Stimulated activated CD4-positive, alpha-beta T cell treated with anti-CD3 and anti-CD28 coated beads, Interleukin-4, amount 100 ng/mL, for 24 hours (primary cell): ENCODE measurements at regions not wholly inside any gene's neighbourhood (a gene's known extent, or its start where the extent isn't known, plus 50 kb on each side); places are given as distances from the start of the nearest gene placed in this dataset.
A peak's percentile ranks its signal among the peaks of the same experiment; 100 is the strongest.

Experiments used
- DNase-seq: peaks from one replicate; pipeline ENCODE4 v3.0.0-alpha.2; 2020

DNA sequence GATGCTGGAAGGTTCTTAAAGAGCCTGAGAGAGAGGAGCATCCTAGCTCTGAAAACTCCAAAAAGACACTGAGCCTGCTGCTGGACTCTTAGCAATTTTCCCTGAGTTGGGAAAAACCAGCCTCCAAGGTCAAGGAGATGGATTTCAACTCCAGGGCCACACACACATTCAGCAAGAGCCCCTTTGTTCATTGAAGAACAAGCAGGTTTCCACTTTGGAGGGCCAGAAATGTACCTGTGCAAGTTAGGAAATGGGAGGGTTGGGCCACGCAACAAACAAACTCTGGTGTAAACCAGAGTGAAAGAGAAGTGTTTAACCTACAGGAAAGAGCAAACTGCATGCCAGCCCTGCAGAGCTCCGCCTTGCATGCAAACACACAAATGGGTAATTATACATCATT is 264.8 kb upstream of the RPL38 start:
- no peak for DNase-seq

DNA sequence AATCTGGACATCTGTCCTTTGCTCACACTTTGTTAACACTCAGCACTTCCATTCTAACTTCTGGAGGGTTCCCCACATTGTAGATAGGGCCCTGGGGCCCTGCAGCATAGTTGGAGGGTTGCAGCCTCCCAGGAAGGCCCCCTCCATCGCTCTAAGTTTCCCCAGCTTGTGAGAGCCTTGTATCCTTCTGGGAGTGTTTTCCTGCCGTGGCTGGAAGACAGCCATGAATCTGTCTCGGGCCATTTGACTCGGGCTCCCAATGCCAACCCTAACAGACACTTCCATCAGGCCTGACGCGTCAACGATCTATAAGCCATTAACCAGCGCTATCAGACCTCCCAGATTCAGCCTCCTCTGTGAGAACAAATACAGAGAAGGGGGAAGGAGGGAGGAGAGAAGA is 263.7 kb upstream of the RPL38 start:
- no peak for DNase-seq

DNA sequence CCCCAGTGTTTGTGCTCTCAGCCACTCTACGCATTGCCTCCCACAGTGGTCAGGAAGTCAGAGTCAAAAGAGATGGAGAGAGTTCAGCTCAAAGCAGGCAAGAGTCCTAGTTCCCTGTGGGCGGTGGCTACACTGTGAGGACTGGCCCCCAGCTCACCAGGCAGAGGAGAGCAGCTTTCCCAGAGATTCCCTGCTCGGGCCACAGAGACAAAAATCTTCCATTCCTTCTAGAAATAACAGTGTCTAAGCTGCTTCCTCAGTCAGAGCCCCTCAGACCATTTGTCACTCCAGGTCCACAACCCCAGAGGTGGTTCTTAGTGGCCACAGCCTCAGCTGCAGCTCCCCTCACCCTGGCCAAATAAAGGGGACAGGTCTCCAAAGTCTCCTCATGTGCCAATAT is 263.0 kb upstream of the RPL38 start:
- no peak for DNase-seq

DNA sequence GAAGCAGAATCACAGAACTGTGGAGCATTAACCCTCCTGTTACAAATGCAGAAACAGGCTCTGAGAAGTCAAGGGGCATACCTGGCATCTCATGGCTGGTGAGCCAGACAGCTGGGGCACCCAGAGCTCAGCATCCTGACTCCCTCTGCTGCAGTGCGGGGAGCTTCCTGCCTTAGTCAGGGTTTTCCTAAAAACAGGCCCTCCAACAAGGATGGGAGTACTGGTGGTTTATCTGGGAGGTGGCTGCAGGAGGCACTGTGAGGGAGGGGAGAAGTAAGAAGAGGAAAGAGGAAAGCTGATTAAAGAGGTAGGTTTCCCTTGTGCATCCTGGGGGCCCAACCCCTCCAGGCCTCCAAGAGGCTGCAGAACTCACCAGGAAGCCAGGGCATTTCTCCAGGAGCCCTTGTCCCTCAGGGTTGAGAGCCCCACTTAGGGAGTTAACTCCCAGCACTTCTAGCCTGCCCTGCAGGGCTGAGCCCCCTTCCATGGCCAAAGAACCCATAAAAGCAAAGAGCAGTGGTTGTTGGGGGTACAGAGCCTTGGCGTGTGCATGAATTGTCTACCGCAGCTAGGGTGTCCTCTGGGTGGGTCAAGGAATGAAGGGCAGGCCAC is 261.5 kb upstream of the RPL38 start:
- DNase-seq = no peak

DNA sequence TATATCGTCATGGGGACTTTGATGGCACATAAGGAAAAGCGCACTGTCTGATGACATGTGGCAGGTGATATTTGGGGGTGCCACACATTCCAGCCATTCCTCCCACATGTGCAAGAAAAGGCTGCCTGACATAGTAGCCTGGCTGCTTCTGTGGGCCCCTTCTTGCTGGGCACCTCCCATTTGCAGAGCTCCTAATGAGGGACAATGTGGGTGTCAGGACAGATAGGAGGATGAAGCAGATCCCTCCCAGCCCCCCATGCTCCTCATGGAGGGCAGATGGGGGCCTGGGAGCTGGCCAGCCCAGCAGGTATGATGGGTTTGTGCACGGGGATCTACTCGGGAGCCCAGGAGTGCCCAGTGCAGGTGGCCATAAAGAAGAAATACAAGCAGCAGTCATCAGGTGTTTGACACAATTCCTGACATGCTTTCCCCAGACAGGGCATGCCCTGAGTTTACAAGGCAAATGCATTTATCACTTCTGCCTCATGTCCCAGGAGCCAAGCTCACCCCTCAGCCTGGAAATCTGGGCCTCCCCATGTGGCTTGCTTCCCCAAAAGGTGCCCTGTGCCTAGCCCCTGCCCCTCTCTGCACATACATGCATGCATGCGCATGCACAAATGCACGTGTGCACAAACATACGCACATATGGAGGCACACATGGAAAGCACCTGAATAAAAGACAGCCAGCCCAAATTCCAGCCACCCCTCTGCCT is 260.6 kb upstream of the RPL38 start:
- DNase-seq = no peak

DNA sequence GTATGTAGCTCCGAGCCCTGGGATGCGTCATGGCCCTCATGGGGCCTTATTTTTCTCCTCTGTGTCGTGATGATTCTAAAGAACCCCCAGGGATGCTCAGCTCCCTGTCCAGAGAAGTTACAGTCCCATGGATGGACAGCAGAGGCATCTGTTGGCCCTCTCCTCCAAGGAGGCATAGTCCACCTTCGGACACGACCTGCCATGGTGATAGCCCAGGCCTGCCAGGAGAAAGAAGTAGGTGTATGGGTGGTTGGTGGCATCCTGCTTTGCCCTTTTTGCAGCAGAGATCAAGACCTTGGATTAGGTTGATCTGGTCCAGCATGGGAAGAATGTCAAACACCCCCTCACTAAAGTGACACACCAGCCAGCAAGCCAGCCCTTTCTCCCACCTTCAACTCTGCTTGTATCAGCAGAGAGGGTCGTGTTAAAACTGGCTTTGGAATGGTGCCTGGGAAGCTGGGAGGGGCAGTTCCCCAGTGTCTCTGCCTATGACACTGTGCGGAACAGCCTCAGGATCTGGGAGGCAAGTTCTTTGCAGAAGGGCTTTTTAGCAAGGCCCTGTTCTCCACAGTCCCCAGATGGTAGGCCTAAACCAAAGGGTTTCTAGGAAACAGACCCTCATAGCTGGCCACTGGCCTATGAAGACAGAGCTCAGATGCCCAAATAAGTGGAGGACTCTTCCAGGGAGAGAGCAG is 259.9 kb upstream of the RPL38 start:
- no peak for DNase-seq

DNA sequence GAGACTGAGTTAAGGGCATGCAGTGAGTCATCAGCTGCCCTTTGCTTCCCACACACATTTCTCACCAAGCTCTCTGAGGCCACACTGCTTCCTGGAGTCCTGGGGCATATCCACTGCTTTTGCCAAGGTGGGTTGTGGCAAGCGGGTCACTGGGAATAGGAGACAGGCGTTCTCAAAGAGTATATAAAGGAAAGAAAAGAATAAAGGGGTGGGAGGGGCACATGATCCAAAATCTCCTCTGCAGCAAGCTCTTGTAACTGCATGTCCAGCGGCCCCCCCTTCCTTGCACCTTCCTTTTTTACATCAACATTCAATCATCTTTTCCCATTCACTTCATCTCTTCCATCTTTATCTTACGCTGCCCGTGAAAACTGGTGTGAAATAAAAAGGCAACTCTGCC is 259.1 kb upstream of the RPL38 start:
- no peak for DNase-seq

DNA sequence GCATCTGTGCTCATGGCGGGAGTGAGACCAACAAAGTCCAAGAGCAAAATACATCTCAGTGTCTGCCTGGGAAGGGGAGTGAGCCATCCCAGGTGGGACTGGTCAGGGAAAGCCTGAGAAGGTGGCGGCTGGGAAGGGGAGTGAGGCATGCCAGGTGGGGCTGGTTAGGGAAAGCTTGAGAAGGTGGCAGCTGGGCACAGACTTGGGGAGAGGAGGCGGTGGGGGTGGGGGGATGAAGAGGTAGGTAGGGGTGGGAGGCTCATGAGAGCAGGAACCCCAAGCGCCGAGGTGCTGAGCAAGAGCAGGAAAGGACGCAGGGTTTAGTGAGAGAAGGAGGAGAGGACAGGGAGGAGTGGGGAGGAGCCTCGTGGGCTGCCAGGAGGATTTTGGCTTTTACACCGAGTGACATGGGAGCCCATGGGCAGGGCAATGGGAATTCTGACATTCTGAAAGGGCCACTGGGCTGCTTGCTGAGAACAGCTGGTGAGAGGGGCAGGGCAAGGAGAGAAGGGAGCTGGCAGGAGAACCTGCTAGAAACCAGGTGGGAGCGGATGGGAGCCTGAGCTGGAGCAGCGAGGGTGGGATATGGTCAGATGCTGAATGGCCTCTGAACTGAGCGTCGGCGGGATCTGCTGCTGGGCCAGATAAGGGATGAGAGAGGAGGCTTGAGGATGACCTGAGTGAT is 256.1 kb upstream of the RPL38 start:
- no peak for DNase-seq

DNA sequence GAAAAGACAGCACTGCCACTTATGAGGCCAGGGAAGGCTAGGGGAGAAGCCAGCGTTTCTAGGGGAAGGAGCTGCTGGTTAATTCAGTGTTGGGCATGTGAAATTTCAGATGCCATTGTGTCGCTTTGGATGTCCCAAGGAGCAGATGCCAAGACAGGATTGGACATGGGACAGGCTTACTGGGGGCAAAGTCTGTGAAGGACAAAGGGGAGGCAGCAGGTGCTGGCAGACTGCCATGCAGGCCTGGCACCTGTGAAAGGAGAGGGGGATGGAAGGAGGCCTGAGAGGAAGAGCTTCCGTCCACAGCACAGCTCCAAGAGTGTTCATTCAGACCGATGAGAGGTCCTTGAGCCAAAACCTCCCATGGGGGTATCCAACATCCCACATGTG is 255.5 kb upstream of the RPL38 start:
- DNase-seq = no peak

DNA sequence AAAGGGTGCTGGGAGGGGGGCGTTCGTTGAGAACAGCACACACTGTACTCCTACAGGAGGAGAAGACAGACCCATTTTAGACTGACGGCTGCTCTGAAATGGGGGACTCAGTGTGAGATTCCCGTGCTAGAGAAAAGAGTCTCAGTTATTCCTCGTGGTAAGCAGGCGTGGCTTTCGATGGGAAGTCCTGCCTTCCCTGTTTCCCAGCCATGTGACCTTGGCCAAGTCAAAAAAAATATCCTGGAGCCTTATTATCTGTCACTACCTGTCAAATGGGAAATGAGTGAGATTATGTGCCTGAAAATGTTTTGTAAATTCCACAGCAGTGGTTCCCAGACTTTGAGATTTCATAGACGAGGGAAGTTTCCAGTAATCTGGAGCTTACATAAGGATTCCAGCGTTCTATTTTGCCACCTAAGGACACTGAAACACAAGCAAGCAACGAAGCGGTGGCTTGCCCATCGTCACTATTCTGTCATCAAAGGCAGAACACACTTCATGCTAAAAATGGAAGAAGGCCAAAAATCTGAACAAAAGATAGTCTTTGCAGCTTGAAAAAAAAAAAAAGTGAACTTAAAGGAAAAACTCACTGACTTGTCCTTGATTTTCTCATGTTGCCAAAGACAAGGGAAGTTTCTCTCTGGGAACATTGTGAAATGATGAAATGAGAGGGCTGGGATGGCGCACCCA is 253.4 kb upstream of the RPL38 start:
- DNase-seq = no peak

DNA sequence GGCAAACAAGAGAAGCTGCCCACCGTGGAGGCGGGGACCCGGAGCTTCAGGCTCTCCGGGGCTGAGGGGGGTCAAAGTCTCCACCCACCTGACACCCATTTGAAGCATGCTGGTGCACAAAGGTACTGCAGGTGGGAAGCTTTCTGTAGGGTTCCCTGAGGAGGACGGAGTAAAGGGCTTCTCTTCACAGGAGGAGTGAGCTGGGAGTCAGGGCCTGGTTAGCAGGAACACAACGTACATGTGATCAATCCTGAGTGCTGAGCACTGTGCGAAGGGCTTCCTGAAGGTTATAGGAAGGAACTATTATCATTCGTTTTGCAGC is 252.9 kb upstream of the RPL38 start:
- no peak for DNase-seq

DNA sequence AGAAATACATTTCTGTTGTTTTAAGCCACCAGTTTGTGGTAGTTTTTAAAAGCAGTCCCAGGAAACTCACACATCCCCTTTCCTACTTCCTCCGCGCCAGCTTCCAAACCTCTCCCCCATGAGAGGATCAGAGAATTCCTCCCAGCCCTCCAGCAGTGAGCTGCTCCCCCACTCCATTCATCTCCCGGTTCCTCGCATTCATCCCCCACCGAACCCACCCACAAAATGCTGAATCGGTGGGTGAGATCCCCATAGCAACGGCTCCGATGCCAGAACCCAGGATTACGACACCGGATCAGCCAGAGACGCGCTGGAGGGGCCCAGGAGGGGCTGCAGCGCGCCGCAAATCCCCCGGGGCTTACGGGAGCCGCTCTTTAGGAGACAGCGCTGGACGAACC is 251.4 kb upstream of the RPL38 start:
- DNase-seq = no peak

DNA sequence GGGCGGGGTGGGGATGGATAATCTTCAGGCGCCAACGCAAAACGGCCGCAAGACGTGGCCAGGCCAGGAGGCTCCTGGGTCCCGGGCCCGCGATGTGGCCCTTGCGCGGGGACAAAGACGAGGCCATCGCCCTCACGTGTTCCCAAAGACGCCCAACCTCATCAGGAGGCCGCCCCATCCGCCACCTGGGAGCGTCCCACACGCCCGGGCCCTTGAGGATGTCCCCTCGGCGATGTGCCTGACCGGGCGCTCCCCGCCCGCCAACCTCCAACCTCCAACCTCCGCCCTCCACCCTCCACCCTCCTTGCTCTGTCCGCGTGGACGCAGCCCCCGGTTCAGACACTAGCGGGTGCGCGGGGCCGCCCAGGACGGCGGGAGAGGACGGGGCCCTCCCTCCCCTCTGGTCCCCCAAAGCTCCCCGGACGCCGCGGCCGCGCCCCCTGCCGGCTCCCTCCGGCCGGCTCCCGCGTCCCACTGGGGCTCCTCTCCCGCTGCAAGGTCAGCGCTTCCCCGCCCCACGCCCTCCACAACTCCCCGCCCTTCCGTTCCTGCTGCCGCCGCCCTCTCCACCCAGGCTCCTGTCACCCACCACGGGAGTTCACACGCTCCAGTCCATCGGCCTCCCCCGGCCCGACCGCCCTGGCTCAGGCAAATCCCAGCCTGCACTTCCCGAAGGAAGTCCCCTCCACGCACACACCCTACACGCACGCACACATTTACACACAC is 250.8 kb upstream of the RPL38 start:
- peak; percentile 15 for DNase-seq

DNA sequence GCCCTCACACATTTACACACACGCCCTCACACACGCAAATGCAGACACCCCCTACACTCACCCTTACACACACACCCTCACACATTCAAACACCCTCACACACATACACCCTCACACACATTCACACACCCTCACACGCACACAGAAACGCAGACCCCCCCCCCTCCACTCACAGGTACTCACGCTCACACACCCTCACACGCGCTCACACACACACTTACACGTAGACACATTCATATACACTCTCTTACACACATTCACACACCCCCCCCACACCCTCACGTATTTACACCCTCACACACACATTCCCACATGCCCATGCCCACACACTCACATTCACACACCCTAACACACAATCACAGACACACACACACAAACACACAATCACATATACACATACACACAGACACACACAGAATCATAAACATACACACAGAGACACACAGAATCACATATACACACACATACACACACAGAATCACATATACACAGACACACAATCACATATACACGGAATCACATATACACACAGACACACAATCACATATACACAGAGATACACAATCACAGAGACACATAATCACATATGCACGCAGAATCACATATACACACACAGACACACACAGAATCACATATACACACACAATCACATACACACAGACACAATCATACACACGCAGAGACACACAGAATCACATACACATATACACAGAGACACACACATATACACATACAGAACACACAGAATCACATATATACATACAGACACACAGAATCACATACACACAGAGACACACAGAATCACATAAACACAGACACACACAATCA is 250.1 kb upstream of the RPL38 start:
- DNase-seq = no peak

DNA sequence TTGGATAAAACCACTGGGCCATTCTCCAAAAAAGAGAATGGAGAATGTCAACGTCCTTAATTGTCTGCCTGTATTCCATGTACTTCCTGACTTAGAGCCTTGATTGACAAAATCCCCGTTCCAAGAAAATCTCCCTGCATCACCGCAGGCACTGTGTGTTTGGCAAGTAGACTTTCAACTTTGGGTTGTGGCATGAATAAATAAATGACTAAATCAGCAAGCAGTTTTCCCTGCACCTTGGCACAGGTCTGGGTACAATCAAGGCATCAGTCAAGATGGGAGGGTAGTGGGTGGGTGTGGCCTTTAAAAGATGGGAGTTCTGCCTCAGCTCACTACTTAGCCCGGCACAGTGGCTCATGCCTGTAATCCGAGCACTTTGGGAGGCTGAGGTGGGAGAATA is 248.5 kb upstream of the RPL38 start:
- DNase-seq = no peak

DNA sequence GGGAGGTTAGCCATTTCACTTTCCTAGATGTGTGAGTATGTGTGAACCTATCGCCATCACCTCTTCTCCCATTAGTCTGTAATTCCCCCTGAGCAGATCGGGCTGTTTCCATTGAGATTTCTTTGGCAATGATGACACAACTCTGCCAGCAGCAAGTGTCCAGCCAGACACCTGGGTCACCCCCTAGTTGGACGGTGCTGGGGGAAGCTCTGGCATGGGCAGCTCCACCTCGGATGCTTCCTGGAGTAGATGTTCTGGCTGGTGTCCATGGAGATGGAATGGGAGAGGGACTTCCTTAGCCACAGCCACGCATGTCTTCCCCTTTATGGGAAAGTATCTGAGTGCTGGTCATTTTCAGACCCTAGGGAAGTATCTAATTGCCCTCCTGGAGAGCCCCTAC is 247.9 kb upstream of the RPL38 start:
- no peak for DNase-seq

DNA sequence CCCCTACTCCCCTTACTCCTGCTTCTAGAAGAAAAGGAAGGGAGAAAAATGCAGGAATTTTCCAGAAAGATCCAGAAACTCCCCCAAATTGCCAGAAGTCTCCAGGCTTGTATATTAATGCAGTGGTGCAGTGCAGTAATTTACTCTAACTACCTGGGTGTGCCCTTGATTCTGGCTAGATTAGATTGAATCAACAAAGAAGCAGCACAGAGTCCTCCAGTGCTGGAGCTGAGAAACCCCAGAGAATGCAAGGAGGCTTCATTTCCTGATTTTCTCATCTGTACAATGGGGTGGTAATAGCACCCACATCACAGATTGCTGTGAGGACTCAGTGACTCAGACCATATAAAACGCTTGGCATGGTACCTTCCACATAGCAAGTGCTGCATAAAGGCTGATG is 247.3 kb upstream of the RPL38 start:
- no peak for DNase-seq

DNA sequence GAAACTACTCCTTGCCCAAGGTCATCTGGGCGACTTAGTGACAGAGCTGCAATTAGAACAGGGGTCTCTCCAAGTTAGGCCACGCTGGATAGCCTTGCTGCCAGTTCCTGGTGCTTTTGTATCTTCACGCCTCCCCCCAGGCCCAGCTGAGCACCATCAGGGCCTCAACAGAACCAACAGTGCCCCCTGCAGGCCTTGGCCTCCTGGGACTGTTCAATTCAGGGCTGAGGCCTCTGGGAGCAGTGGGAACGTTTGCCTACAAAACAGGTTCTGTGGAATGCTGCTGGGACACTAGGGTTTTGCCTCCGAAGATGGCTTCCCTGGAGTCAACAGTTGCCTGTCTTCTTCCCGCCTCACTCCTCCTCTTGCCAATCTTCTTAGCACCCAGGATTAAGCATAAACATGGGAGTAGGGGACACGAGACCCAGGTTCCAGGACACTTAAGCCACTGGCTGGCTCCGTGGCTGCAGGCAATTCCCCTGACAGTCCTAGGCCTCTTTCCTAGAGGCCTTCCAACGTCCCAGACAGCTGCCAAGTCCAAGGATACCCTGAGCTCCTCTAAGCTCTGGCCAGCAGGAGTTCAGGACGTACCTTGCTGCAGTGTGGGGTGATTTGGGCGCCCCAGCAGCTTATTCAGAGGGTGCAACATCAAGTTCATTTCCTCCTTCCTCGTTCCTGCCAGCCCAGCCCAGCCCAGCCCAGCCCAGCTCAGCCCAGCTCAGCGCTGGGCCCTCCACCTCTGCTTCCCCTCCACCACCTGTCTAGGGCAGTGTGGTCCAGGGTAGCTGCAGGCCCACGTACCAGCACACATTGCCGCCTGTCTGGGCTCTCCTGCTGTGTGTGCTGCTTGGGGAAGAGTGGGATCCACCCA is 246.6 kb upstream of the RPL38 start:
- DNase-seq = peak; percentile 41

DNA sequence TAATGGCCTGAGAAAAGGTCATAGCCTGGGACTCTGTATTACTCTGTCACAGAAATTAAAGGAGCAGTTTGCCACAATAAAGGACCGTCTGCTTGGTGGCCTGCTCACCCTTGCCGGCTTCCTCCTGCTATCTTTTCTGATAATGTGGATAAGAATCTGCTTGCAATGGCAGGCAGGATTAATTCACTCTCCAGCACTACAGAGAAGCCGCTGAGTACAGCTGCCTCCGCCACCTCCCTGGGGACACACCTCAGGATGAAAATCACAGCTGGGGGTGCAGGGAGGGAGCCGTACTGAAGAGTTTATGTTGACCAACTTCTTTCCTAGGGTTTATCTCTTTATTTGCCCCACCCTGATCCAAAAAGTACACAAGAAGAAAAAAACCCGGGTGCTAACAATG is 245.9 kb upstream of the RPL38 start:
- DNase-seq = no peak

DNA sequence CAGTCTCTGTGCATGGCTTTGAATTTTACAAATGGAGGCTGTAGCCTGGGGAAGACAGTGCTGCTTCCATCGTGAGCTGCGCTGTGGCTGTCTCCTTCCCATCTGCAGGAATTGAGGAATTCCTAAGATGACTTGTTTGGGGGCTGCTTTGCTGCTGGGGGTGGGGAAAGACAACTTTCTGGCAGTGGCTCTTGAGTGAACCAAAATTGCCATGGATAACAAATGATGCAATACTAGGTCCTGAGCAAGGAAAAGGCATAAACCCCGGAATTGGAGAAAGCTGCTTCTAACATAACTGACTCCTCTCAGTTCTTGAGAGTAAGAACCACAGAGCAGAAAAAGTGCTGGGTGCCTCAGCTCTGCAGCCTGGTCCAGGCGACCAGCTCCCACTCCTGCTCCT is 245.0 kb upstream of the RPL38 start:
- DNase-seq = no peak

DNA sequence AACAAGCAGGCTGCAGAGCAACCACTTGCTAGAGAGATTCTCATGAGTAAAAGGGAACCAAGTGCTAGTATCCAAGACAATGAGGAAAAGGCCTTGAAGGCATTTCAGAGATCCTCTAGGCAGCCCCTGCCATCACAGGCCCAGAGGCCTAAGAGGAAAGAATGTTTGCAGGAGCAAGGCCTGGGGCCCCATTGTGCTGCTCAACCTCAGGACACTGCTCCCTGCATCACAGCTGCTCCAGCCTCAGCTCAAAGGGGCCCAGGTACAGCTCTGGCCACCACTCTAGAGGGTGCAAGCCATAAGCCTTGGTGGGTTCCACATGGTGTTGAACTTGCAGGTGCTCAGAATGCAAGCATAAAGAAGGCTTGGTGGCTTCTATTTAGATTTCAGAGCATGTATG is 243.0 kb upstream of the RPL38 start:
- no peak for DNase-seq
